Astrocyte of the spinal cord (primary cell): ENCODE measurements at regions not wholly inside any gene's neighbourhood (a gene's known extent, or its start where the extent isn't known, plus 50 kb on each side); places are given as distances from the start of the nearest gene placed in this dataset.

Experiments
- DNase-seq: peaks from one replicate; pipeline ENCODE4 v3.0.0; 2011; ENCODE audit warnings: low read depth, low spot score
- H3K4me3 ChIP-seq: 2 replicates; pipeline ENCODE4 v1.5.1; 2011; ENCODE audit warnings: low read depth, mild to moderate bottlenecking, low read length, moderate library complexity
- CTCF ChIP-seq: IDR thresholded peaks from 2 replicates; pipeline ENCODE4 v1.5.1; 2012; ENCODE audit warnings: low read depth, mild to moderate bottlenecking, low read length, inconsistent platforms
- in situ Hi-C: cut with HindIII; loops from 2 replicates; pipeline ENCODE4 v1.10.0; 2017; ENCODE audit warnings: low sequenced_read_pairs

- in situ Hi-C loops, result no loop called here
- DNase-seq, result no peak
- H3K4me3 ChIP-seq, result no peak overlapping the region
- TF ChIP-seq CTCF, result no peak
Measured at GRCh38 chr1:230009611-230010313, 57.3 kb upstream of the GALNT2 start.

GRCh38 chr1:230010603-230011332, 56.3 kb upstream of the GALNT2 start:
- in situ Hi-C loops, result no loop called here
- no peak for TF ChIP-seq CTCF
- no peak overlapping the region for H3K4me3 ChIP-seq
- DNase-seq, result no peak

- DNase-seq, result no peak
- no peak overlapping the region for H3K4me3 ChIP-seq
- in situ Hi-C loops, result no loop called here
- TF ChIP-seq CTCF, result no peak
Measured at GRCh38 chr1:230011333-230012092, 55.5 kb upstream of the GALNT2 start.

- in situ Hi-C loops, result no loop called here
- DNase-seq, result no peak
- no peak for TF ChIP-seq CTCF
- no peak overlapping the region for H3K4me3 ChIP-seq
Measured at GRCh38 chr1:230012093-230012393, 55.0 kb upstream of the GALNT2 start.

- H3K4me3 ChIP-seq, result no peak overlapping the region
- DNase-seq, result no peak
- in situ Hi-C loops, result no loop called here
- TF ChIP-seq CTCF, result no peak
Measured at GRCh38 chr1:230012741-230013140, 54.3 kb upstream of the GALNT2 start.

GRCh38 chr1:230016159-230016558, 50.9 kb upstream of the GALNT2 start:
- DNase-seq, result no peak
- no peak for TF ChIP-seq CTCF
- H3K4me3 ChIP-seq, result no peak overlapping the region
- in situ Hi-C loops, result no loop called here
